ENCODE measurements at regions not wholly inside any gene's neighbourhood (a gene's known extent, or its start where the extent isn't known, plus 50 kb on each side); places are given as distances from the start of the nearest gene placed in this dataset.
A peak's percentile ranks its signal among the peaks of the same experiment; 100 is the strongest.

DNA sequence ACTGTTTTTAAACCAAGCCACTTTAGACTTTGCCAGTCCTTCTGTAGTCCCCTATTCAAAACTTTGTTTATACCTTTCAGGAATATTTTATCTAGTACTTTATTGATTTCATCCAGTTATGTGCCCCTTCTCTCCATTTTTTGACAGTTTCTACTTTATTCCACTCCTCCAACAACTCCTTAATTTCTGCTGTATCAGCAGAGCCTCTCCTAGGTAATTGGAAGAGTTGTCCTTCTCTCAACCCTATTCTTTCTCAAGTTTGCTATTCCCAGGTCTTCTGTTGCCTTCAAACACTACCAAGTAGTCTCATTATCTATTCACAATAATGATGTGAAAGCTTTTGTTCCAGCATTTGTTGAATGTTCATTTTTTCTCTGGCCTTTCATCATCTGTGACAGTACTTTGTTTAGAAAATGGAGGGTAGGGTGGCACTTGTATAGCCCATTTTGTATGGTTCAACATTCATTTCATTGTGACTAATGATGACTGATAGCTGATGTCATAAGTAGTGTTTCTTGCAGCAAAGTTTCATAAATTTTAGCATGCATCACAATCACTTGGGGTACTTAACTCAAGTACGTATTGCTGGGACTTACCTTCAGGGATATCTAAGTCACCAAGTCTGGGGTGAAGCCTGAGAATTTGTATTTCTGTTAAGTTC is 204.4 kb upstream of the DMRT1 start:
- H3K9ac ChIP-seq (ENCODE audit: insufficient read depth, low read depth, low read length), result no peak overlapping the region
- ATAC-seq (no peak), FAIRE-seq (no peak), DNase-seq (ENCODE audit: low spot score) (no peak)
- ChIA-PET POLR2A (no interaction called here), CTCF (ENCODE audit: low intra/inter-chr PET ratio, low total read pairs) (no interaction called here)
- no peaks in the 10 kb centered on the region for H3K27me3 ChIP-seq (ENCODE audit: control insufficient read depth in 1 of 2, insufficient read depth in 2 of 2, low read length in 2 of 2)
- no peaks in the 10 kb centered on the region for H3K9me3 ChIP-seq (ENCODE audit: low read length)
- no peak overlapping the region for H3K4me2 ChIP-seq (ENCODE audit: low read depth, low read length)
- 85% methylated on average over 1 of the region's 1 CpG for WGBS (ENCODE audit: low lambda C conversion rate)
- H3K4me3 ChIP-seq (replicated peaks in 1 of 3; ENCODE audit: insufficient read depth in 1 of 3, low read depth in 2 of 3, low read length in 3 of 3), result no peak overlapping the region
- intact Hi-C loops (cut with micrococcal nuclease; ENCODE audit: unreplicated experiment), result no loop called here
- no peaks in the 10 kb centered on the region for H3K36me3 ChIP-seq (replicated peaks in 1 of 2; ENCODE audit: control insufficient read depth in 1 of 2, insufficient read depth in 2 of 2, low read length in 2 of 2)
- H3K79me2 ChIP-seq (ENCODE audit: insufficient read depth, low read length), result no peaks in the 10 kb centered on the region
- H3K4me1 ChIP-seq (ENCODE audit: insufficient read depth, low read length), result peaks cover 12% of the 10 kb centered on the region
- H3K27ac ChIP-seq (ENCODE audit: extremely low read length, insufficient read depth, low read length), result no peak overlapping the region
- no peaks in the 10 kb centered on the region for H4K20me1 ChIP-seq (ENCODE audit: insufficient read depth, low read length)
- in situ Hi-C loops (cut with HindIII; ENCODE audit: extremely low pct_ligation_motif_present, low pct_unique_long_range_greater_than_20kb), result no loop called here
- H2AFZ ChIP-seq (ENCODE audit: low read length), result no peak overlapping the region
- no TSS peak for BruUV-seq (replicated peaks)
- TF ChIP-seq MTF2 (CRISPR knock-in tag; IDR thresholded peaks at IDR 0.05; ENCODE audit: borderline replicate concordance) (no peak), CREB1 (IDR thresholded peaks at IDR 0.05) (peak; percentile 37), CREB1 (CRISPR knock-in tag; IDR thresholded peaks at IDR 0.05) (no peak), ARID5B (CRISPR knock-in tag; IDR thresholded peaks at IDR 0.05) (no peak), TBL1XR1 (IDR thresholded peaks at IDR 0.05; ENCODE audit: borderline replicate concordance, low read length, partially characterized antibody) (no peak), KDM5A (IDR thresholded peaks at IDR 0.05; ENCODE audit: borderline replicate concordance, low read length) (no peak), ZNF563 (CRISPR knock-in tag; IDR thresholded peaks at IDR 0.05) (no peak), JARID2 (CRISPR knock-in tag; IDR thresholded peaks at IDR 0.05; ENCODE audit: insufficient replicate concordance) (no peak), HDAC1 (CRISPR knock-in tag; IDR thresholded peaks at IDR 0.05) (no peak), ZNF83 (CRISPR knock-in tag; IDR thresholded peaks at IDR 0.05; ENCODE audit: borderline replicate concordance) (no peak), JUND (CRISPR knock-in tag; IDR thresholded peaks at IDR 0.05) (no peak), ZZZ3 (CRISPR knock-in tag; IDR thresholded peaks at IDR 0.05; ENCODE audit: borderline replicate concordance) (no peak), ZNF343 (CRISPR knock-in tag; IDR thresholded peaks at IDR 0.05) (no peak), MAFK (conservative IDR thresholded peaks at IDR 0.05 in 1 of 2, IDR thresholded peaks at IDR 0.05 in 1 of 2; ENCODE audit: low read length in 2 of 2) (peak in 1 of 2 experiments; percentile 51; a peak in 1 of 4 replicates), KDM6A (CRISPR knock-in tag; IDR thresholded peaks at IDR 0.05; ENCODE audit: low read depth) (no peak), ZNF614 (CRISPR knock-in tag; IDR thresholded peaks at IDR 0.05; ENCODE audit: borderline replicate concordance) (no peak), POLR2AphosphoS2 (IDR thresholded peaks at IDR 0.05; ENCODE audit: low read depth, low read length) (no peak)
- TF ChIP-seq, protein P1, sequence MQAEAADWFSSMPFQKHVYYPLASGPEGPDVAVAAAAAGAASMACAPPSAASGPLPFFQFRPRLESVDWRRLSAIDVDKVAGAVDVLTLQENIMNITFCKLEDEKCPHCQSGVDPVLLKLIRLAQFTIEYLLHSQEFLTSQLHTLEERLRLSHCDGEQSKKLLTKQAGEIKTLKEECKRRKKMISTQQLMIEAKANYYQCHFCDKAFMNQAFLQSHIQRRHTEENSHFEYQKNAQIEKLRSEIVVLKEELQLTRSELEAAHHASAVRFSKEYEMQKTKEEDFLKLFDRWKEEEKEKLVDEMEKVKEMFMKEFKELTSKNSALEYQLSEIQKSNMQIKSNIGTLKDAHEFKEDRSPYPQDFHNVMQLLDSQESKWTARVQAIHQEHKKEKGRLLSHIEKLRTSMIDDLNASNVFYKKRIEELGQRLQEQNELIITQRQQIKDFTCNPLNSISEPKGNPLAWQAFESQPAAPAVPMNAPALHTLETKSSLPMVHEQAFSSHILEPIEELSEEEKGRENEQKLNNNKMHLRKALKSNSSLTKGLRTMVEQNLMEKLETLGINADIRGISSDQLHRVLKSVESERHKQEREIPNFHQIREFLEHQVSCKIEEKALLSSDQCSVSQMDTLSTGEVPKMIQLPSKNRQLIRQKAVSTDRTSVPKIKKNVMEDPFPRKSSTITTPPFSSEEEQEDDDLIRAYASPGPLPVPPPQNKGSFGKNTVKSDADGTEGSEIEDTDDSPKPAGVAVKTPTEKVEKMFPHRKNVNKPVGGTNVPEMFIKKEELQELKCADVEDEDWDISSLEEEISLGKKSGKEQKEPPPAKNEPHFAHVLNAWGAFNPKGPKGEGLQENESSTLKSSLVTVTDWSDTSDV (CRISPR knock-in tag; IDR thresholded peaks at IDR 0.05), result no peak

All from HepG2 (cell line).